ENCODE measurements at regions not wholly inside any gene's neighbourhood (a gene's known extent, or its start where the extent isn't known, plus 50 kb on each side); places are given as distances from the start of the nearest gene placed in this dataset.

DNA sequence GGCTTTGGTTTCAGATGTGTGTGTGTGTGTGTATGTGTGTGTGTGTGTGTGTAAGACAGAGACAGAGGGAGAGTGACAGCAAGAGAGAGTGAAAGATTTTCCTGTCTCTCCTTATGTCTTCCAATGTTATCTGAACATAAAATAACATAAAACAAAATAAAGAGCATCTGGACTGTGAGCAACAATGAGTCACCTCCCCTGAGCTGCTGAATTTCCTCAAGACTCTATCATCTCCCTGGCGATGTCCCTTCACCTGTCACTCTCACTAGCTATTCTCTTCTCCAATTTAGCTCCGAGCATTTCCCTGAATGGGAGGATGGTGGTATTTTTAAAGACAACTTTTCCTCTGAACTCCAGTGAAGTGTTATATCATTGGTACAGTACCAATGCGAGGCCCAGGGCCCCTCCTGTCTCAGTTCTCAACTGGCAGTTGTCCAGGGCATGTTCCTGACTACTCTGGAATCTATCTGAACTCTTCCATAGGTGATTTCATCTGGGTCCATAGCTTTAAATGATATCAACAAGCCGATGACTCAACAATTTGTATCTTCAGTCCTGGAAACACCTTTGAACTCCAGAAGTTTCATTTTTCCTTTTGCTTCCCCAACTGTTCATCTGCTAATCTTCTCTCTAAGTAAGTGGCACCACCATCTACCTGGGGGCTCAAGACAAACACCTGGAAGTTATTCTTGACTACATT lies 195.0 kb upstream of the CLNK start:
- TF ChIP-seq, protein P1, sequence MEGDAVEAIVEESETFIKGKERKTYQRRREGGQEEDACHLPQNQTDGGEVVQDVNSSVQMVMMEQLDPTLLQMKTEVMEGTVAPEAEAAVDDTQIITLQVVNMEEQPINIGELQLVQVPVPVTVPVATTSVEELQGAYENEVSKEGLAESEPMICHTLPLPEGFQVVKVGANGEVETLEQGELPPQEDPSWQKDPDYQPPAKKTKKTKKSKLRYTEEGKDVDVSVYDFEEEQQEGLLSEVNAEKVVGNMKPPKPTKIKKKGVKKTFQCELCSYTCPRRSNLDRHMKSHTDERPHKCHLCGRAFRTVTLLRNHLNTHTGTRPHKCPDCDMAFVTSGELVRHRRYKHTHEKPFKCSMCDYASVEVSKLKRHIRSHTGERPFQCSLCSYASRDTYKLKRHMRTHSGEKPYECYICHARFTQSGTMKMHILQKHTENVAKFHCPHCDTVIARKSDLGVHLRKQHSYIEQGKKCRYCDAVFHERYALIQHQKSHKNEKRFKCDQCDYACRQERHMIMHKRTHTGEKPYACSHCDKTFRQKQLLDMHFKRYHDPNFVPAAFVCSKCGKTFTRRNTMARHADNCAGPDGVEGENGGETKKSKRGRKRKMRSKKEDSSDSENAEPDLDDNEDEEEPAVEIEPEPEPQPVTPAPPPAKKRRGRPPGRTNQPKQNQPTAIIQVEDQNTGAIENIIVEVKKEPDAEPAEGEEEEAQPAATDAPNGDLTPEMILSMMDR (IDR thresholded peaks at IDR 0.05): no peak
- TF ChIP-seq POLR2A (IDR thresholded peaks at IDR 0.05): no peak

Measured in body of pancreas (tissue), 4 donors.